H1 (cell line): ENCODE measurements at regions not wholly inside any gene's neighbourhood (a gene's known extent, or its start where the extent isn't known, plus 50 kb on each side); places are given as distances from the start of the nearest gene placed in this dataset.

Experiments
- CTCF ChIA-PET: fragments of 300-600 bp; sonication (Branson Sonifier 250); formaldehyde crosslinking; loops from one replicate; lab custom pipeline; 2021; ENCODE audit not compliant: partially characterized antibody; lab: Charles Lee
- POLR2A ChIA-PET: fragments of 300-600 bp; sonication (Branson Sonifier 250); formaldehyde crosslinking; loops from one replicate; lab custom pipeline; 2021; ENCODE audit warnings: inconsistent platforms; ENCODE audit not compliant: partially characterized antibody; lab: Charles Lee
- DNase-seq, 2 experiments: peaks; one replicate each; pipeline versions ENCODE4 v3.0.0 to v3.0.0-alpha.2; 2010 to 2022; ENCODE audit warnings: low spot score in 2 of 2, low read depth in 1 of 2, mixed read lengths in 1 of 2
- FAIRE-seq: peaks from 2 replicates; lab custom pipeline; 2011; peaks lifted over from hg19 to GRCh38; lab: Jason Lieb, UNC
- H2AFZ ChIP-seq: 2 replicates; pipeline ENCODE4 v1.8.1; 2012; ENCODE audit warnings: low read length, inconsistent platforms
- H2AK5ac ChIP-seq: 2 replicates; pipeline ENCODE4 v1.6.1; 2013; ENCODE audit warnings: low read depth, low read length
- H2BK120ac ChIP-seq: replicated peaks from 2 replicates; pipeline ENCODE3; 2013; ENCODE audit warnings: low read depth, low read length, inconsistent platforms
- H2BK12ac ChIP-seq: 2 replicates; pipeline ENCODE4 v1.6.1; 2013; ENCODE audit warnings: low read depth, low read length
- H2BK15ac ChIP-seq: 2 replicates; pipeline ENCODE4 v1.6.1; 2013; ENCODE audit warnings: low read length
- H2BK20ac ChIP-seq: 2 replicates; pipeline ENCODE4 v1.6.1; 2013; ENCODE audit warnings: low read length
- H2BK5ac ChIP-seq: 2 replicates; pipeline ENCODE4 v1.6.1; 2013; ENCODE audit warnings: low read depth, low read length
- H3K14ac ChIP-seq: 2 replicates; pipeline ENCODE4 v1.6.1; 2013; ENCODE audit warnings: inconsistent platforms; ENCODE audit not compliant: insufficient read length
- H3K18ac ChIP-seq: 2 replicates; pipeline ENCODE4 v1.6.1; 2013; ENCODE audit warnings: low read length; ENCODE audit errors: extremely low read depth
- H3K23ac ChIP-seq: 2 replicates; pipeline ENCODE4 v1.6.1; 2013; ENCODE audit warnings: inconsistent platforms; ENCODE audit not compliant: insufficient read length
- H3K23me2 ChIP-seq: 2 replicates; pipeline ENCODE4 v1.6.1; 2013; ENCODE audit warnings: low read depth, low read length
- H3K27ac ChIP-seq: 2 replicates; pipeline ENCODE4 v1.6.1; 2011; ENCODE audit warnings: low read depth, low read length, inconsistent platforms
- H3K27me3 ChIP-seq, 4 experiments: replicated peaks in 1 of 4; 1 replicate in 1 of 4; 2 replicates in 3 of 4; pipeline versions ENCODE4 v1.6.1 to v1.8.1; 2011 to 2013; ENCODE audit warnings: low read length in 3 of 4, mild to moderate bottlenecking in 3 of 4, inconsistent platforms in 2 of 4, mixed read lengths in 2 of 4, moderate library complexity in 1 of 4; ENCODE audit not compliant: control insufficient read depth in 3 of 4, insufficient read depth in 3 of 4; ENCODE audit errors: extremely low read depth in 1 of 4
- H3K36me3 ChIP-seq, 4 experiments: 2 replicates each; pipeline versions ENCODE4 v1.6.1 to v1.8.1; 2011 to 2013; ENCODE audit warnings: mild to moderate bottlenecking in 4 of 4, low read length in 3 of 4, moderate library complexity in 2 of 4, control low read depth in 1 of 4, inconsistent platforms in 1 of 4; ENCODE audit not compliant: insufficient read depth in 4 of 4, control insufficient read depth in 2 of 4
- H3K4ac ChIP-seq: replicated peaks from 2 replicates; pipeline ENCODE3; 2013; ENCODE audit warnings: low read length, low read depth, mixed read lengths, inconsistent platforms; ENCODE audit not compliant: insufficient read length
- H3K4me1 ChIP-seq, 4 experiments: replicated peaks in 1 of 4; 1 replicate in 1 of 4; 2 replicates in 3 of 4; pipeline versions ENCODE4 v1.6.1 to v1.8.1; 2011 to 2013; ENCODE audit warnings: low read length in 3 of 4, inconsistent platforms in 2 of 4, mixed read lengths in 1 of 4; ENCODE audit not compliant: insufficient read depth in 4 of 4, control insufficient read depth in 3 of 4
- H3K4me2 ChIP-seq, 2 experiments: 2 replicates each; pipeline versions ENCODE4 v1.6.1 to v1.8.1; 2011 to 2013; ENCODE audit warnings: low read depth in 2 of 2, low read length in 2 of 2, control low read depth in 1 of 2, inconsistent platforms in 1 of 2, mild to moderate bottlenecking in 1 of 2; ENCODE audit not compliant: insufficient read depth in 1 of 2
- H3K4me3 ChIP-seq, 4 experiments: fragments of 200-600, 300-600 bp in 1 of 4; sonication (generic), shearing (Covaris generic), sonication (Bioruptor Twin) in 1 of 4; 2 replicates each; pipeline versions ENCODE4 v1.5.1 to v1.8.1; 2011 to 2016; ENCODE audit warnings: low read length in 4 of 4, low read depth in 3 of 4, control low read depth in 2 of 4, inconsistent platforms in 2 of 4, mild to moderate bottlenecking in 2 of 4, mixed read lengths in 1 of 4, moderate library complexity in 1 of 4; ENCODE audit not compliant: insufficient read depth in 2 of 4; ENCODE audit errors: extremely low read depth in 1 of 4
- H3K56ac ChIP-seq: replicated peaks from 2 replicates; pipeline ENCODE3; 2013; ENCODE audit warnings: low read depth, mild to moderate bottlenecking, mixed read lengths, low read length, inconsistent platforms; ENCODE audit not compliant: insufficient read length
- H3K79me1 ChIP-seq: 2 replicates; pipeline ENCODE4 v1.6.1; 2013; ENCODE audit warnings: low read depth, low read length, control low read depth
- H3K79me2 ChIP-seq, 2 experiments: 2 replicates each; pipeline versions ENCODE4 v1.6.1 to v1.8.1; 2012 to 2013; ENCODE audit warnings: low read length in 2 of 2, mild to moderate bottlenecking in 2 of 2, inconsistent platforms in 1 of 2; ENCODE audit not compliant: insufficient read depth in 2 of 2, control insufficient read depth in 1 of 2
- H3K9ac ChIP-seq, 4 experiments: replicated peaks in 1 of 4; 1 replicate in 1 of 4; 2 replicates in 3 of 4; pipeline versions ENCODE4 v1.6.1 to v1.8.1; 2011 to 2013; ENCODE audit warnings: low read depth in 3 of 4, low read length in 3 of 4, control low read depth in 2 of 4, mild to moderate bottlenecking in 2 of 4, moderate library complexity in 2 of 4, inconsistent platforms in 1 of 4; ENCODE audit errors: extremely low read depth in 1 of 4
- H3K9me3 ChIP-seq, 2 experiments: 2 replicates each; pipeline versions ENCODE4 v1.6.1 to v1.8.1; 2012 to 2013; ENCODE audit warnings: mild to moderate bottlenecking in 2 of 2, moderate library complexity in 2 of 2, control low read depth in 1 of 2, inconsistent platforms in 1 of 2, low read depth in 1 of 2, low read length in 1 of 2, mixed read lengths in 1 of 2; ENCODE audit not compliant: insufficient read depth in 2 of 2
- H4K20me1 ChIP-seq, 2 experiments: replicated peaks in 1 of 2; 2 replicates each; pipeline versions ENCODE3 to v1.8.1; 2011 to 2013; ENCODE audit warnings: inconsistent platforms in 2 of 2, low read length in 2 of 2, mild to moderate bottlenecking in 1 of 2; ENCODE audit not compliant: insufficient read depth in 2 of 2, control insufficient read depth in 1 of 2
- H4K5ac ChIP-seq: 2 replicates; pipeline ENCODE4 v1.6.1; 2013; ENCODE audit warnings: low read length, low read depth, mixed read lengths, inconsistent platforms; ENCODE audit not compliant: insufficient read length
- H4K8ac ChIP-seq: 2 replicates; pipeline ENCODE4 v1.8.0; 2013; ENCODE audit warnings: mild to moderate bottlenecking, moderate library complexity, low read length, inconsistent platforms; ENCODE audit not compliant: insufficient read depth; ENCODE audit errors: extremely low read depth
- H4K91ac ChIP-seq: replicated peaks from 2 replicates; pipeline ENCODE3; 2013; ENCODE audit warnings: low read length, mixed read lengths, inconsistent platforms; ENCODE audit not compliant: insufficient read length
- CHD1 ChIP-seq: IDR thresholded peaks from 2 replicates; pipeline ENCODE4 v1.6.1; 2012; ENCODE audit warnings: low read depth, low read length, improper control_type of control experiment
- CTBP2 ChIP-seq: IDR thresholded peaks from 2 replicates; pipeline ENCODE4 v1.7.0; 2011; ENCODE audit warnings: borderline replicate concordance, mild to moderate bottlenecking, moderate library complexity, mixed read lengths, low read length; ENCODE audit not compliant: insufficient read depth, insufficient read length
- EP300 ChIP-seq, 2 experiments: IDR thresholded peaks; 1 replicate in 1 of 2; 2 replicates in 1 of 2; pipeline ENCODE4 v1.6.1; 2011 to 2012; ENCODE audit warnings: low read depth in 2 of 2, low read length in 2 of 2, mild to moderate bottlenecking in 2 of 2, borderline replicate concordance in 1 of 2, inconsistent platforms in 1 of 2, moderate library complexity in 1 of 2
- HDAC6 ChIP-seq: IDR thresholded peaks from one replicate; pipeline ENCODE4 v1.7.1; 2012; ENCODE audit warnings: low read depth, mild to moderate bottlenecking, inconsistent platforms, low read length, moderate library complexity
- JUND ChIP-seq: IDR thresholded peaks from 2 replicates; pipeline ENCODE4 v1.6.1; 2011; ENCODE audit warnings: mild to moderate bottlenecking, improper control_type of control experiment, low read length
- KDM5A ChIP-seq: fragments of 200-600 bp; IDR thresholded peaks from 2 replicates; pipeline ENCODE4 v1.7.1; 2012; ENCODE audit warnings: mild to moderate bottlenecking, low read length, inconsistent platforms, mixed read lengths
- MAFK ChIP-seq: IDR thresholded peaks from 2 replicates; pipeline ENCODE4 v1.6.1; 2012; ENCODE audit warnings: low read depth, mild to moderate bottlenecking, improper control_type of control experiment, low read length
- POU5F1 ChIP-seq: IDR thresholded peaks from 2 replicates; pipeline ENCODE4 v1.6.1; 2011; ENCODE audit warnings: low read depth, mild to moderate bottlenecking, low read length, moderate library complexity
- SP4 ChIP-seq: IDR thresholded peaks from 2 replicates; pipeline ENCODE4 v1.6.1; 2012; ENCODE audit warnings: low read length, inconsistent platforms
- SUZ12 ChIP-seq: fragments of 200-600 bp; sonication (generic); IDR thresholded peaks from 2 replicates; pipeline ENCODE4 v1.6.1; 2012; ENCODE audit warnings: mild to moderate bottlenecking, inconsistent platforms, low read length, moderate library complexity, mixed read lengths
- TAF1 ChIP-seq: IDR thresholded peaks from 2 replicates; pipeline ENCODE4 v1.6.1; 2011; ENCODE audit warnings: mild to moderate bottlenecking, low read depth, low read length
- WGBS, 2 experiments: shearing (Covaris generic) in 1 of 2; methylation state at CpG; one replicate each; pipeline versions ENCODE4 v1.1.6 to v1.1.7; 2013 to 2015; ENCODE audit warnings: low lambda C conversion rate in 2 of 2, mixed read lengths in 2 of 2, inconsistent platforms in 1 of 2, low coverage in 1 of 2, missing lambda C conversion rate in 1 of 2; ENCODE audit not compliant: insufficient replicate concordance in 2 of 2, insufficient coverage in 1 of 2, insufficient read length in 1 of 2; ENCODE audit errors: extremely low coverage in 1 of 2, missing lambda C conversion rate in 1 of 2; 5-methylcytosine and 5-hydroxymethylcytosine counted together
- TF ChIP-seq, protein P1 (sequence below): IDR thresholded peaks from 2 replicates; pipeline ENCODE4 v1.6.1; 2012; ENCODE audit warnings: inconsistent platforms
- TF ChIP-seq, protein P2 (sequence below): IDR thresholded peaks from 2 replicates; pipeline ENCODE4 v1.6.1; 2011; ENCODE audit warnings: low read length, improper control_type of control experiment

DNA sequence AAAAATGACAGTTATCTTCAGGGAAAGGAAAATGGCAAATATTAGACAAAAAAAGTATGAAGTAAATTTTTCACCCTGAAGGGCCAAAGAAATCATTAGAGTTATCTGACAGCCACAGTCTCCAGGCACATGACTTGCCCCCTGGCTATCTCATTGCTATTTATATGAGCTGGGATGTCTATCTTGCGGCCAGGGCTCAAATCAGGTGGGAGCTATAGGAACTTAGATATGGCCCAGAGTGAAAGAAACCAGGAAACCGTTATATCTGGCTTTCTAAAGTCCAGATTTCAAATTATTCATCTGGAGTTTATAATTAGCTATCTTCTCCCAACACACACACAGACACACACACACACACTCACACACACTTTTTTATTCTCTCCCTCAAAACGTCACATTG lies 135.3 kb upstream of the EEF1E1 start:
- no peak overlapping the region for H2AFZ ChIP-seq
- no peaks in the 10 kb centered on the region for H3K79me1 ChIP-seq
- CTCF ChIA-PET: interaction anchor here (0.5 to 2.1 kb wide), 3 partner anchors 18 to 67 kb away, joined by 3 to 7 read pairs (median 5); no protein-coding TSS in a partner anchor
- no peaks in the 10 kb centered on the region for H3K9me3 ChIP-seq
- no peak overlapping the region for H2BK15ac ChIP-seq
- no peak overlapping the region for H2BK120ac ChIP-seq
- H3K9ac ChIP-seq: no peak overlapping the region
- no peak overlapping the region for H2AK5ac ChIP-seq
- H3K27me3 ChIP-seq: no peaks in the 10 kb centered on the region
- no peaks in the 10 kb centered on the region for H4K20me1 ChIP-seq
- TF ChIP-seq SP4 (no peak), JUND (no peak), CHD1 (no peak), TAF1 (no peak), POU5F1 (no peak), SUZ12 (no peak), KDM5A (no peak), CTBP2 (no peak), MAFK (no peak), EP300 (IDR thresholded peaks at IDR 0.05; ENCODE audit: borderline replicate concordance in 1 of 2, low read depth in 2 of 2, low read length in 2 of 2) (no peak), HDAC6 (no peak)
- TF ChIP-seq, protein P1, sequence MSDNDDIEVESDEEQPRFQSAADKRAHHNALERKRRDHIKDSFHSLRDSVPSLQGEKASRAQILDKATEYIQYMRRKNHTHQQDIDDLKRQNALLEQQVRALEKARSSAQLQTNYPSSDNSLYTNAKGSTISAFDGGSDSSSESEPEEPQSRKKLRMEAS: no peak
- TF ChIP-seq, protein P2, sequence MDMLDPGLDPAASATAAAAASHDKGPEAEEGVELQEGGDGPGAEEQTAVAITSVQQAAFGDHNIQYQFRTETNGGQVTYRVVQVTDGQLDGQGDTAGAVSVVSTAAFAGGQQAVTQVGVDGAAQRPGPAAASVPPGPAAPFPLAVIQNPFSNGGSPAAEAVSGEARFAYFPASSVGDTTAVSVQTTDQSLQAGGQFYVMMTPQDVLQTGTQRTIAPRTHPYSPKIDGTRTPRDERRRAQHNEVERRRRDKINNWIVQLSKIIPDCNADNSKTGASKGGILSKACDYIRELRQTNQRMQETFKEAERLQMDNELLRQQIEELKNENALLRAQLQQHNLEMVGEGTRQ: no peak
- H3K79me2 ChIP-seq: no peaks in the 10 kb centered on the region
- no peak overlapping the region for H3K18ac ChIP-seq
- no peak overlapping the region for H2BK20ac ChIP-seq
- H3K4me1 ChIP-seq: 0 out of 7 replicates have a peak, but pooled peaks cover 0 to 5% (median 2%) of the 10 kb centered on the region in 4 experiments
- WGBS, 2 experiments: 87 to 100% methylated on average over 1 to 3 of the region's 3 CpGs
- no peak overlapping the region for H4K91ac ChIP-seq
- no peak overlapping the region for H3K56ac ChIP-seq
- FAIRE-seq: no peak
- H4K8ac ChIP-seq: no peak overlapping the region
- no peaks in the 10 kb centered on the region for H3K23me2 ChIP-seq
- H3K14ac ChIP-seq: no peak overlapping the region
- H3K4me2 ChIP-seq: no peak overlapping the region
- no peak overlapping the region for H2BK12ac ChIP-seq
- no peak overlapping the region for H2BK5ac ChIP-seq
- H3K4ac ChIP-seq: no peak overlapping the region
- no peaks in the 10 kb centered on the region for H3K36me3 ChIP-seq
- DNase-seq: no peak
- H3K23ac ChIP-seq: no peak overlapping the region
- no peak overlapping the region for H3K27ac ChIP-seq
- H4K5ac ChIP-seq: no peak overlapping the region
- no peak overlapping the region for H3K4me3 ChIP-seq
- POLR2A ChIA-PET: interaction anchor here (1.2 kb wide), 1 partner anchor 135 kb away, joined by 3 read pairs; the partner anchor contains the start of gene EEF1E1
